K562 (cell line): ENCODE measurements at regions not wholly inside any gene's neighbourhood (a gene's known extent, or its start where the extent isn't known, plus 50 kb on each side); places are given as distances from the start of the nearest gene placed in this dataset.

ENCODE experiments used
- ESRRA ChIP-seq: fragments of 450-650 bp; IDR thresholded peaks from 2 replicates; pipeline ENCODE4 v1.6.1; 2014; ENCODE audit warnings: low read depth, mild to moderate bottlenecking, moderate library complexity, borderline replicate concordance
- FOXP1 ChIP-seq: sonication (generic); formaldehyde crosslinking; IDR thresholded peaks from 2 replicates; pipeline ENCODE4 v1.8.0; 2022; ENCODE audit warnings: mild to moderate bottlenecking, missing genetic modification reagents
- HIVEP1 ChIP-seq: fragments of 250-450 bp; sonication (Bioruptor Pico); IDR thresholded peaks from 2 replicates; pipeline ENCODE4 v1.4.0; 2020; ENCODE audit warnings: mild to moderate bottlenecking
- HMG20B ChIP-seq: fragments of 250-450 bp; sonication (Bioruptor Pico); IDR thresholded peaks from 2 replicates; pipeline ENCODE4 v1.5.0; 2021; ENCODE audit warnings: mild to moderate bottlenecking
- MTA1 ChIP-seq: fragments of 450-650 bp; IDR thresholded peaks from 2 replicates; pipeline ENCODE4 v1.6.1; 2017; ENCODE audit warnings: borderline replicate concordance
- NCOA6 ChIP-seq: fragments of 450-650 bp; IDR thresholded peaks from 2 replicates; pipeline ENCODE4 v1.6.1; 2017; ENCODE audit warnings: mild to moderate bottlenecking
- ZNF316 ChIP-seq: fragments of 450-650 bp; IDR thresholded peaks from 2 replicates; pipeline ENCODE4 v1.6.1; 2016
- ZNF354B ChIP-seq: fragments of 250-450 bp; sonication (Bioruptor Pico); IDR thresholded peaks from 2 replicates; pipeline ENCODE4 v1.4.0; 2020
- ZNF707 ChIP-seq: fragments of 250-450 bp; sonication (Bioruptor Pico); conservative IDR thresholded peaks from 2 replicates; pipeline ENCODE4 v1.8.0; 2022; ENCODE audit warnings: inconsistent platforms, mild to moderate bottlenecking, moderate library complexity
- TF ChIP-seq, protein P1 (sequence below): sonication (generic); formaldehyde crosslinking; IDR thresholded peaks from 2 replicates; pipeline ENCODE4 v1.8.1; 2023; ENCODE audit warnings: mild to moderate bottlenecking, missing genetic modification reagents
- TF ChIP-seq, protein P2 (sequence below): sonication (generic); IDR thresholded peaks from 2 replicates; pipeline ENCODE4 v1.6.1; 2016
- TF ChIP-seq, protein P3 (sequence below), 2 experiments: fragments of 450-650 bp; conservative IDR thresholded peaks; 2 replicates each; pipeline ENCODE4 v1.6.1; 2017; ENCODE audit warnings: mild to moderate bottlenecking in 2 of 2, moderate library complexity in 2 of 2
- TF ChIP-seq, protein P4 (sequence below): fragments of 250-450 bp; sonication (Bioruptor Pico); IDR thresholded peaks from 2 replicates; pipeline ENCODE4 v1.8.0; 2022; ENCODE audit warnings: moderate library complexity, mild to moderate bottlenecking, inconsistent platforms
- TF ChIP-seq, protein P5 (sequence below): fragments of 250-450 bp; sonication (Bioruptor Pico); IDR thresholded peaks from 2 replicates; pipeline ENCODE4 v1.4.0; 2020; ENCODE audit warnings: mild to moderate bottlenecking
- TF ChIP-seq, protein P6 (sequence below): fragments of 250-450 bp; sonication (Bioruptor Pico); IDR thresholded peaks from 2 replicates; pipeline ENCODE4 v1.5.0; 2022; ENCODE audit warnings: mild to moderate bottlenecking
- TF ChIP-seq, protein P7 (sequence below): fragments of 450-650 bp; formaldehyde crosslinking; conservative IDR thresholded peaks from 2 replicates; pipeline ENCODE4 v1.4.0; 2022; ENCODE audit warnings: mild to moderate bottlenecking, missing genetic modification characterization

DNA sequence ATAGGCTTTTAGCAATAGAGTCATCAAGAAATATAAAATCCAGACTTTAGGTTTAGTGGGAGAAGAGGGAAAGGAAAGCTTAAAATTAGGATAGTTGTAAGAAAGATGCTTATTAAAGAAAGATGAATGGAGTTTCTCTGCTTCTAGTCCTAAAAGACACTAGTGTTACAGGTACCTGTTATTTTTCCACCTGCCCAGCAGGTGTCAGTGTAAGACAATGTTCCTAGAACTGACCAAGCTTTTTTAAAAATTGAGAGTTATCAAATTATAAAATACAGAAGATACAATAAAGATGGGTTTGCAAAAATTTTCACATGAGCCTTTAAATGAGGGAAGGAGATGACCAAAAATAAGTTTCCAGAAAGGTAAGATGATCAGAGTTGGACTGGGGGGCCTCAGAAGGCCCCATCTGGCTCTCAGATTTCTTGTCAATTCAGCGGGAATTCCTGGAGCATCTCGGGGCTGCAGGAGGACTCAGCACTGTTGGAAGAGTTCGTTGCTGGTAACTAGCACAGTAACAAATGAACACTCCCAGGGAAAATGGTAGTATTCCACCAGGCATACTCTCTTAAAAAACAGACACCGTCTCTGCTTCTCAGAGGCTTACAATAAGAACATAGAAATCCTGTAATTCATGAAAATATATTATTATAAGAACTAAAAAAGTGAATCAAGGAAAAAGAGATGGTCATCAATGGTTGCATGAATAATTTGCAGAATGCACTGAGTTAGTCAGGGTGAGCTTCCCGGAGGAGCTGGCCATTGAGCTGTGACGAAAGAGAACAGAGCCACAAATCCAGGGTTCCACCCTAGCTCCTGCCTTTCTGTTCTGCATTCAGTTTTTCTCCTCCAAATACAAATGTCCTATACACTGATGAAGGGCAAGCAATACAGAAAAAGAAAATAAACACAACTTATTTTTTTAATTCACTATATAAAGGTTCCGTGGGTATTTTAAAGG, 71.8 kb upstream of the PIK3CG start (continued):
- TF ChIP-seq, protein P1, sequence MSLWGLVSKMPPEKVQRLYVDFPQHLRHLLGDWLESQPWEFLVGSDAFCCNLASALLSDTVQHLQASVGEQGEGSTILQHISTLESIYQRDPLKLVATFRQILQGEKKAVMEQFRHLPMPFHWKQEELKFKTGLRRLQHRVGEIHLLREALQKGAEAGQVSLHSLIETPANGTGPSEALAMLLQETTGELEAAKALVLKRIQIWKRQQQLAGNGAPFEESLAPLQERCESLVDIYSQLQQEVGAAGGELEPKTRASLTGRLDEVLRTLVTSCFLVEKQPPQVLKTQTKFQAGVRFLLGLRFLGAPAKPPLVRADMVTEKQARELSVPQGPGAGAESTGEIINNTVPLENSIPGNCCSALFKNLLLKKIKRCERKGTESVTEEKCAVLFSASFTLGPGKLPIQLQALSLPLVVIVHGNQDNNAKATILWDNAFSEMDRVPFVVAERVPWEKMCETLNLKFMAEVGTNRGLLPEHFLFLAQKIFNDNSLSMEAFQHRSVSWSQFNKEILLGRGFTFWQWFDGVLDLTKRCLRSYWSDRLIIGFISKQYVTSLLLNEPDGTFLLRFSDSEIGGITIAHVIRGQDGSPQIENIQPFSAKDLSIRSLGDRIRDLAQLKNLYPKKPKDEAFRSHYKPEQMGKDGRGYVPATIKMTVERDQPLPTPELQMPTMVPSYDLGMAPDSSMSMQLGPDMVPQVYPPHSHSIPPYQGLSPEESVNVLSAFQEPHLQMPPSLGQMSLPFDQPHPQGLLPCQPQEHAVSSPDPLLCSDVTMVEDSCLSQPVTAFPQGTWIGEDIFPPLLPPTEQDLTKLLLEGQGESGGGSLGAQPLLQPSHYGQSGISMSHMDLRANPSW (CRISPR knock-in tag) = no peak
- TF ChIP-seq FOXP1 (no peak), HMG20B (CRISPR knock-in tag) (peak; percentile 14; the same call in 1 of the 2 replicates), ZNF354B (CRISPR knock-in tag) (no peak), ZNF316 (peak; percentile 70), MTA1 (peak; percentile 21; the same call in 1 of the 2 replicates), NCOA6 (no peak), HIVEP1 (CRISPR knock-in tag) (no peak), ZNF707 (no peak), ESRRA (0 out of 2 replicates have a peak, but pooled peaks have one; percentile 17)
- TF ChIP-seq, protein P2, sequence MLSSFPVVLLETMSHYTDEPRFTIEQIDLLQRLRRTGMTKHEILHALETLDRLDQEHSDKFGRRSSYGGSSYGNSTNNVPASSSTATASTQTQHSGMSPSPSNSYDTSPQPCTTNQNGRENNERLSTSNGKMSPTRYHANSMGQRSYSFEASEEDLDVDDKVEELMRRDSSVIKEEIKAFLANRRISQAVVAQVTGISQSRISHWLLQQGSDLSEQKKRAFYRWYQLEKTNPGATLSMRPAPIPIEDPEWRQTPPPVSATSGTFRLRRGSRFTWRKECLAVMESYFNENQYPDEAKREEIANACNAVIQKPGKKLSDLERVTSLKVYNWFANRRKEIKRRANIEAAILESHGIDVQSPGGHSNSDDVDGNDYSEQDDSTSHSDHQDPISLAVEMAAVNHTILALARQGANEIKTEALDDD = no peak
- TF ChIP-seq, protein P3, sequence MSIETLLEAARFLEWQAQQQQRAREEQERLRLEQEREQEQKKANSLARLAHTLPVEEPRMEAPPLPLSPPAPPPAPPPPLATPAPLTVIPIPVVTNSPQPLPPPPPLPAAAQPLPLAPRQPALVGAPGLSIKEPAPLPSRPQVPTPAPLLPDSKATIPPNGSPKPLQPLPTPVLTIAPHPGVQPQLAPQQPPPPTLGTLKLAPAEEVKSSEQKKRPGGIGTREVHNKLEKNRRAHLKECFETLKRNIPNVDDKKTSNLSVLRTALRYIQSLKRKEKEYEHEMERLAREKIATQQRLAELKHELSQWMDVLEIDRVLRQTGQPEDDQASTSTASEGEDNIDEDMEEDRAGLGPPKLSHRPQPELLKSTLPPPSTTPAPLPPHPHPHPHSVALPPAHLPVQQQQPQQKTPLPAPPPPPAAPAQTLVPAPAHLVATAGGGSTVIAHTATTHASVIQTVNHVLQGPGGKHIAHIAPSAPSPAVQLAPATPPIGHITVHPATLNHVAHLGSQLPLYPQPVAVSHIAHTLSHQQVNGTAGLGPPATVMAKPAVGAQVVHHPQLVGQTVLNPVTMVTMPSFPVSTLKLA (conservative IDR thresholded peaks at IDR 0.05) = 0 out of 4 replicates have a peak, but pooled peaks of 1 of the 2 experiments have one; percentile 32
- TF ChIP-seq, protein P4, sequence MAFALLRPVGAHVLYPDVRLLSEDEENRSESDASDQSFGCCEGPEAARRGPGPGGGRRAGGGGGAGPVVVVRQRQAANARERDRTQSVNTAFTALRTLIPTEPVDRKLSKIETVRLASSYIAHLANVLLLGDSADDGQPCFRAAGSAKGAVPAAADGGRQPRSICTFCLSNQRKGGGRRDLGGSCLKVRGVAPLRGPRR = no peak
- TF ChIP-seq, protein P5, sequence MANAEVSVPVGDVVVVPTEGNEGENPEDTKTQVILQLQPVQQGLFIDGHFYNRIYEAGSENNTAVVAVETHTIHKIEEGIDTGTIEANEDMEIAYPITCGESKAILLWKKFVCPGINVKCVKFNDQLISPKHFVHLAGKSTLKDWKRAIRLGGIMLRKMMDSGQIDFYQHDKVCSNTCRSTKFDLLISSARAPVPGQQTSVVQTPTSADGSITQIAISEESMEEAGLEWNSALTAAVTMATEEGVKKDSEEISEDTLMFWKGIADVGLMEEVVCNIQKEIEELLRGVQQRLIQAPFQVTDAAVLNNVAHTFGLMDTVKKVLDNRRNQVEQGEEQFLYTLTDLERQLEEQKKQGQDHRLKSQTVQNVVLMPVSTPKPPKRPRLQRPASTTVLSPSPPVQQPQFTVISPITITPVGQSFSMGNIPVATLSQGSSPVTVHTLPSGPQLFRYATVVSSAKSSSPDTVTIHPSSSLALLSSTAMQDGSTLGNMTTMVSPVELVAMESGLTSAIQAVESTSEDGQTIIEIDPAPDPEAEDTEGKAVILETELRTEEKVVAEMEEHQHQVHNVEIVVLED = no peak
- TF ChIP-seq, protein P6, sequence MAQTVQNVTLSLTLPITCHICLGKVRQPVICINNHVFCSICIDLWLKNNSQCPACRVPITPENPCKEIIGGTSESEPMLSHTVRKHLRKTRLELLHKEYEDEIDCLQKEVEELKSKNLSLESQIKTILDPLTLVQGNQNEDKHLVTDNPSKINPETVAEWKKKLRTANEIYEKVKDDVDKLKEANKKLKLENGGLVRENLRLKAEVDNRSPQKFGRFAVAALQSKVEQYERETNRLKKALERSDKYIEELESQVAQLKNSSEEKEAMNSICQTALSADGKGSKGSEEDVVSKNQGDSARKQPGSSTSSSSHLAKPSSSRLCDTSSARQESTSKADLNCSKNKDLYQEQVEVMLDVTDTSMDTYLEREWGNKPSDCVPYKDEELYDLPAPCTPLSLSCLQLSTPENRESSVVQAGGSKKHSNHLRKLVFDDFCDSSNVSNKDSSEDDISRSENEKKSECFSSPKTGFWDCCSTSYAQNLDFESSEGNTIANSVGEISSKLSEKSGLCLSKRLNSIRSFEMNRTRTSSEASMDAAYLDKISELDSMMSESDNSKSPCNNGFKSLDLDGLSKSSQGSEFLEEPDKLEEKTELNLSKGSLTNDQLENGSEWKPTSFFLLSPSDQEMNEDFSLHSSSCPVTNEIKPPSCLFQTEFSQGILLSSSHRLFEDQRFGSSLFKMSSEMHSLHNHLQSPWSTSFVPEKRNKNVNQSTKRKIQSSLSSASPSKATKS (CRISPR knock-in tag) = 0 out of 2 replicates have a peak, but pooled peaks have one; percentile 65
- TF ChIP-seq, protein P7, sequence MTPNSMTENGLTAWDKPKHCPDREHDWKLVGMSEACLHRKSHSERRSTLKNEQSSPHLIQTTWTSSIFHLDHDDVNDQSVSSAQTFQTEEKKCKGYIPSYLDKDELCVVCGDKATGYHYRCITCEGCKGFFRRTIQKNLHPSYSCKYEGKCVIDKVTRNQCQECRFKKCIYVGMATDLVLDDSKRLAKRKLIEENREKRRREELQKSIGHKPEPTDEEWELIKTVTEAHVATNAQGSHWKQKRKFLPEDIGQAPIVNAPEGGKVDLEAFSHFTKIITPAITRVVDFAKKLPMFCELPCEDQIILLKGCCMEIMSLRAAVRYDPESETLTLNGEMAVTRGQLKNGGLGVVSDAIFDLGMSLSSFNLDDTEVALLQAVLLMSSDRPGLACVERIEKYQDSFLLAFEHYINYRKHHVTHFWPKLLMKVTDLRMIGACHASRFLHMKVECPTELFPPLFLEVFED (CRISPR knock-in tag) = no peak
